HEK293T (cell line): ENCODE measurements at regions not wholly inside any gene's neighbourhood (a gene's known extent, or its start where the extent isn't known, plus 50 kb on each side); places are given as distances from the start of the nearest gene placed in this dataset.
A peak's percentile ranks its signal among the peaks of the same experiment; 100 is the strongest.

Experiments
- CTCF ChIA-PET: fragments of 350-600 bp; formaldehyde crosslinking; extraction: SDS; loops from one replicate; lab custom pipeline; 2021; ENCODE audit warnings: antibody characterized with exemption, inconsistent platforms; lab: Yijun Ruan, JAX
- POLR2A ChIA-PET: fragments of 350-600 bp; formaldehyde crosslinking; extraction: SDS; loops from one replicate; lab custom pipeline; 2020; ENCODE audit warnings: antibody characterized with exemption, inconsistent platforms; lab: Yijun Ruan, JAX
- DNase-seq: peaks from one replicate; pipeline ENCODE4 v3.0.0; 2012; ENCODE audit warnings: mixed read lengths; ENCODE audit errors: extremely low spot score
- ARNT ChIP-seq: fragments of 450-650 bp; IDR thresholded peaks from 2 replicates; pipeline ENCODE4 v1.6.1; 2017; ENCODE audit warnings: mild to moderate bottlenecking
- BHLHE40 ChIP-seq: fragments of 450-650 bp; IDR thresholded peaks from 2 replicates; pipeline ENCODE4 v1.6.1; 2016; ENCODE audit warnings: mild to moderate bottlenecking, moderate library complexity, borderline replicate concordance
- CTBP1 ChIP-seq: fragments of 450-650 bp; IDR thresholded peaks from 2 replicates; pipeline ENCODE4 v1.6.1; 2016; ENCODE audit warnings: borderline replicate concordance
- ELF4 ChIP-seq: fragments of 450-650 bp; IDR thresholded peaks from 2 replicates; pipeline ENCODE4 v1.6.1; 2017; ENCODE audit warnings: antibody characterized with exemption
- FOXA1 ChIP-seq: fragments of 450-650 bp; IDR thresholded peaks from 2 replicates; pipeline ENCODE4 v1.6.1; 2016; ENCODE audit warnings: mild to moderate bottlenecking
- FOXK2 ChIP-seq: fragments of 450-650 bp; IDR thresholded peaks from 2 replicates; pipeline ENCODE4 v1.6.1; 2016; ENCODE audit warnings: mild to moderate bottlenecking
- FOXM1 ChIP-seq: fragments of 450-650 bp; IDR thresholded peaks from 2 replicates; pipeline ENCODE4 v1.6.1; 2017; ENCODE audit warnings: mild to moderate bottlenecking, borderline replicate concordance
- HDGF ChIP-seq: fragments of 450-650 bp; IDR thresholded peaks from 2 replicates; pipeline ENCODE4 v1.6.1; 2017; ENCODE audit warnings: antibody characterized with exemption, borderline replicate concordance
- L3MBTL2 ChIP-seq: fragments of 450-650 bp; conservative IDR thresholded peaks from 2 replicates; pipeline ENCODE4 v1.6.1; 2016; ENCODE audit warnings: mild to moderate bottlenecking
- LEF1 ChIP-seq: fragments of 450-650 bp; IDR thresholded peaks from 2 replicates; pipeline ENCODE4 v1.6.1; 2017; ENCODE audit warnings: mild to moderate bottlenecking, borderline replicate concordance
- NFRKB ChIP-seq: fragments of 450-650 bp; IDR thresholded peaks from 2 replicates; pipeline ENCODE4 v1.6.1; 2016; ENCODE audit warnings: mild to moderate bottlenecking, moderate library complexity
- SP1 ChIP-seq: fragments of 450-650 bp; IDR thresholded peaks from 2 replicates; pipeline ENCODE4 v1.6.1; 2017
- SUZ12 ChIP-seq: fragments of 450-650 bp; IDR thresholded peaks from 2 replicates; pipeline ENCODE4 v1.6.1; 2016; ENCODE audit warnings: mild to moderate bottlenecking
- TARDBP ChIP-seq: fragments of 450-650 bp; IDR thresholded peaks from 2 replicates; pipeline ENCODE4 v1.6.1; 2016
- ZNF384 ChIP-seq: fragments of 450-650 bp; IDR thresholded peaks from 2 replicates; pipeline ENCODE4 v1.6.1; 2016
- TF ChIP-seq, protein P1 (sequence below): fragments of 450-650 bp; IDR thresholded peaks from 2 replicates; pipeline ENCODE4 v1.6.1; 2016

GRCh38 chr4:96992443-96992842, 1150.8 kb downstream of the STPG2 start:
- DNase-seq, result no peak
- ChIA-PET POLR2A (no interaction called here), CTCF (no interaction called here)
- TF ChIP-seq CTBP1 (no peak), FOXK2 (no peak), ZNF384 (no peak)
- TF ChIP-seq, protein P1, sequence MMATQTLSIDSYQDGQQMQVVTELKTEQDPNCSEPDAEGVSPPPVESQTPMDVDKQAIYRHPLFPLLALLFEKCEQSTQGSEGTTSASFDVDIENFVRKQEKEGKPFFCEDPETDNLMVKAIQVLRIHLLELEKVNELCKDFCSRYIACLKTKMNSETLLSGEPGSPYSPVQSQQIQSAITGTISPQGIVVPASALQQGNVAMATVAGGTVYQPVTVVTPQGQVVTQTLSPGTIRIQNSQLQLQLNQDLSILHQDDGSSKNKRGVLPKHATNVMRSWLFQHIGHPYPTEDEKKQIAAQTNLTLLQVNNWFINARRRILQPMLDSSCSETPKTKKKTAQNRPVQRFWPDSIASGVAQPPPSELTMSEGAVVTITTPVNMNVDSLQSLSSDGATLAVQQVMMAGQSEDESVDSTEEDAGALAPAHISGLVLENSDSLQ, result no peak

GRCh38 chr4:96993560-96993959, 1149.7 kb downstream of the STPG2 start:
- ChIA-PET CTCF (no interaction called here), POLR2A (no interaction called here)
- no peak for DNase-seq
- TF ChIP-seq FOXM1, result no peak
- TF ChIP-seq ZNF384, result no peak
- TF ChIP-seq ELF4, result no peak
- TF ChIP-seq FOXA1, result no peak
- no peak for TF ChIP-seq CTBP1
- no peak for TF ChIP-seq HDGF
- TF ChIP-seq SUZ12, result no peak
- no peak for TF ChIP-seq SP1
- TF ChIP-seq, protein P1, result no peak
- TF ChIP-seq BHLHE40, result no peak

DNA sequence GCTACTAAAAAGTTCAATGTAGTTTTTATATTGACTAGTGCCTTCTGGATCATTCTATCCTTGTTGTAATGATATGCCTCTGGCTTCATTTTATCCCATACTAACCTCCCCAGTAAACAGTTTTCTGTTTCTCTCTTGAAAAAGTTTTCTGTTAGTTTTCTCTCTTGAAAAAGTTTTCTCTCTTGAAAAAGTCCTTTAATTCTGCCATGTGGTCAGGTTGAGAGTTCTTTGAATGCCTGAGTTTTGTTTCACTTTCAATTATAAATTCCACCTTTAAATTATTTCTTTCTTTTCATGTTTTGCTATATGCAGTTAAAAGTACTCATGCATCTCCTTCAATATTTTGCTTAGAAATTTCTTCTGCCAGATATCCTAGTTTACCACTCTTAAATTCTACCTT, 1139.6 kb downstream of the STPG2 start:
- ChIA-PET POLR2A (no interaction called here), CTCF (no interaction called here)
- TF ChIP-seq SUZ12 (no peak), ZNF384 (no peak), ELF4 (no peak), BHLHE40 (no peak), LEF1 (no peak), L3MBTL2 (no peak), FOXK2 (no peak), ARNT (no peak), NFRKB (no peak), TARDBP (no peak), FOXM1 (no peak)
- no peak for DNase-seq

- ChIA-PET CTCF (no interaction called here), POLR2A (interaction anchor here (0.6 kb wide), 1 partner anchor 12 kb away, joined by 3 read pairs; no protein-coding TSS in a partner anchor)
- DNase-seq, result no peak
- TF ChIP-seq ZNF384, result no peak
- no peak for TF ChIP-seq FOXM1
- no peak for TF ChIP-seq ARNT
- no peak for TF ChIP-seq FOXA1
- no peak for TF ChIP-seq BHLHE40
- TF ChIP-seq SP1, result no peak
- TF ChIP-seq NFRKB, result no peak
- no peak for TF ChIP-seq CTBP1
- TF ChIP-seq, protein P1, result no peak
- TF ChIP-seq TARDBP, result no peak
- TF ChIP-seq ELF4, result no peak
- TF ChIP-seq SUZ12, result no peak
- TF ChIP-seq HDGF, result no peak
- no peak for TF ChIP-seq L3MBTL2
- no peak for TF ChIP-seq FOXK2
- TF ChIP-seq LEF1, result no peak
Observed at GRCh38 chr4:97013309-97013708, 1130.0 kb downstream of the STPG2 start.

GRCh38 chr4:97013711-97014110, 1129.6 kb downstream of the STPG2 start:
- POLR2A ChIA-PET, result no interaction called here
- TF ChIP-seq ARNT (no peak), TARDBP (no peak), HDGF (no peak), LEF1 (no peak), FOXK2 (no peak), ZNF384 (peak; percentile 39; the same call in 1 of the 2 replicates), FOXA1 (no peak), BHLHE40 (no peak)
- TF ChIP-seq, protein P1, result no peak
- CTCF ChIA-PET, result no interaction called here
- DNase-seq, result no peak

GRCh38 chr4:97015301-97015700, 1128.0 kb downstream of the STPG2 start:
- ChIA-PET CTCF (no interaction called here), POLR2A (no interaction called here)
- no peak for TF ChIP-seq FOXK2
- TF ChIP-seq L3MBTL2, result no peak
- TF ChIP-seq LEF1, result no peak
- no peak for TF ChIP-seq SP1
- TF ChIP-seq FOXM1, result no peak
- no peak for TF ChIP-seq BHLHE40
- no peak for TF ChIP-seq ARNT
- no peak for TF ChIP-seq HDGF
- no peak for TF ChIP-seq TARDBP
- TF ChIP-seq SUZ12, result no peak
- TF ChIP-seq ZNF384, result no peak
- no peak for TF ChIP-seq ELF4
- TF ChIP-seq, protein P1, result no peak
- no peak for DNase-seq
